Ovary (tissue), 7 donors: ENCODE measurements at regions not wholly inside any gene's neighbourhood (a gene's known extent, or its start where the extent isn't known, plus 50 kb on each side); places are given as distances from the start of the nearest gene placed in this dataset.

Experiments used
- DNase-seq, 5 donors: peaks; one replicate each; pipeline ENCODE4 v3.0.0-alpha.2; 2019 to 2020
- H3K27ac ChIP-seq, 2 donors: fragments of 200-600 bp; one replicate each; pipeline versions ENCODE4 v1.5.1 to v1.8.0; 2019 to 2022
- H3K27me3 ChIP-seq: fragments of 200-600 bp; one replicate; pipeline ENCODE4 v1.8.0; 2022
- H3K36me3 ChIP-seq: fragments of 200-600 bp; sonication (generic); one replicate; pipeline ENCODE4 v1.5.1; 2019
- H3K4me1 ChIP-seq: one replicate; pipeline ENCODE4 v1.8.1; 2013; ENCODE audit warnings: mild to moderate bottlenecking, moderate library complexity; ENCODE audit not compliant: insufficient read depth
- H3K4me3 ChIP-seq: fragments of 200-600 bp; sonication (generic); one replicate; pipeline ENCODE4 v1.5.1; 2017
- H3K9me3 ChIP-seq, 2 donors: fragments of 200-600 bp in 1 of 2; sonication (generic) in 1 of 2; one replicate each; pipeline versions ENCODE4 v1.5.1 to v1.8.1; 2013 to 2019; ENCODE audit warnings: mild to moderate bottlenecking in 1 of 2, moderate library complexity in 1 of 2
- EP300 ChIP-seq: sonication (generic); formaldehyde crosslinking; IDR thresholded peaks from one replicate; pipeline ENCODE4 v1.6.1; 2017; ENCODE audit warnings: antibody characterized with exemption
- POLR2A ChIP-seq: fragments of 450-650 bp; IDR thresholded peaks from one replicate; pipeline ENCODE4 v1.6.1; 2017; ENCODE audit warnings: antibody characterized with exemption, mild to moderate bottlenecking, moderate library complexity
- WGBS, 3 donors: extraction: QIAGEN DNeasy Blood & Tissue Kit in 1 of 3; methylation state at CpG; one replicate each; pipeline versions ENCODE4 v1.1.5 to v1.1.7; 2013 to 2017; 5-methylcytosine and 5-hydroxymethylcytosine counted together
- intact Hi-C, 4 donors: fragments of 100-400 bp; cut with DNase I; formaldehyde crosslinking; loops; one replicate each; pipeline versions ENCODE4 v1.11.0 to v1.15.1; 2022 to 2023
- TF ChIP-seq, protein P1 (sequence below), 3 donors: fragments of 450-650 bp in 2 of 3; fragments of 200-600 bp in 1 of 3; IDR thresholded peaks; one replicate each; pipeline versions ENCODE4 v1.5.1 to v1.8.0; 2016 to 2022; ENCODE audit warnings: antibody characterized with exemption in 3 of 3, mild to moderate bottlenecking in 1 of 3
- donor health status: DM: no; HTN: no; CAD: no; lungs with moderate emphysema.
- donor health status: DM: no; HTN: no; CAD: no.
- donor health status: Bipolar disorder and iron deficiency.
- donor health status: DM: no; HTN: no; CAD: no.
- donor health status: DM: yes; HTN: yes; CAD: no.

DNA sequence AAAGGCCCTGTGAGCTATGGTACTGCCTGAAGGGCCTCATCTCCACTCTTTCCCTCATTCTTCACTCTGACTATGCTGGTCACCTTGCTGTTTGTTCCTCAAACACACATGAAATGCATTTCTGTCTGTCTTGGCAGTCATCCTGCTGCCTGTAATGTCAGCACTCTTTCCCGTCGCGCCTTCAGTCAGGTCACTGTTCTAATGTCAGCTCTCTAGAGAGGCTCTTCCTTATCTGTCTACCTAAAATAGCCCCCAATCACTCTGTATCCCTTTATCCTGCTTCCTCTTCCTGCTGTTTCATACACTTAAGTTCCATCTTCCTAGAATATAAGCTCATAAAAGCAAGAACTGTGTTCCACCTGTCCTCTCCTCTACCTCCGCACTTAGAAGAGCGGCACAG, 215.5 kb downstream of the ZNF33B start:
- H3K4me1 ChIP-seq, result no peaks in the 10 kb centered on the region
- H3K27ac ChIP-seq, result no peak overlapping the region
- H3K27me3 ChIP-seq, result no peaks in the 10 kb centered on the region
- no peak overlapping the region for H3K4me3 ChIP-seq
- no peaks in the 10 kb centered on the region for H3K9me3 ChIP-seq
- TF ChIP-seq EP300, result no peak
- TF ChIP-seq, protein P1, sequence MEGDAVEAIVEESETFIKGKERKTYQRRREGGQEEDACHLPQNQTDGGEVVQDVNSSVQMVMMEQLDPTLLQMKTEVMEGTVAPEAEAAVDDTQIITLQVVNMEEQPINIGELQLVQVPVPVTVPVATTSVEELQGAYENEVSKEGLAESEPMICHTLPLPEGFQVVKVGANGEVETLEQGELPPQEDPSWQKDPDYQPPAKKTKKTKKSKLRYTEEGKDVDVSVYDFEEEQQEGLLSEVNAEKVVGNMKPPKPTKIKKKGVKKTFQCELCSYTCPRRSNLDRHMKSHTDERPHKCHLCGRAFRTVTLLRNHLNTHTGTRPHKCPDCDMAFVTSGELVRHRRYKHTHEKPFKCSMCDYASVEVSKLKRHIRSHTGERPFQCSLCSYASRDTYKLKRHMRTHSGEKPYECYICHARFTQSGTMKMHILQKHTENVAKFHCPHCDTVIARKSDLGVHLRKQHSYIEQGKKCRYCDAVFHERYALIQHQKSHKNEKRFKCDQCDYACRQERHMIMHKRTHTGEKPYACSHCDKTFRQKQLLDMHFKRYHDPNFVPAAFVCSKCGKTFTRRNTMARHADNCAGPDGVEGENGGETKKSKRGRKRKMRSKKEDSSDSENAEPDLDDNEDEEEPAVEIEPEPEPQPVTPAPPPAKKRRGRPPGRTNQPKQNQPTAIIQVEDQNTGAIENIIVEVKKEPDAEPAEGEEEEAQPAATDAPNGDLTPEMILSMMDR (IDR thresholded peaks at IDR 0.05), result no peak
- no peak for TF ChIP-seq POLR2A
- WGBS, 3 donors, result 90 to 92% (median 92%) methylated on average over 5 of the region's 5 CpGs
- H3K36me3 ChIP-seq, result no peaks in the 10 kb centered on the region
- intact Hi-C loops, result no loop called here
- no peak for DNase-seq

DNA sequence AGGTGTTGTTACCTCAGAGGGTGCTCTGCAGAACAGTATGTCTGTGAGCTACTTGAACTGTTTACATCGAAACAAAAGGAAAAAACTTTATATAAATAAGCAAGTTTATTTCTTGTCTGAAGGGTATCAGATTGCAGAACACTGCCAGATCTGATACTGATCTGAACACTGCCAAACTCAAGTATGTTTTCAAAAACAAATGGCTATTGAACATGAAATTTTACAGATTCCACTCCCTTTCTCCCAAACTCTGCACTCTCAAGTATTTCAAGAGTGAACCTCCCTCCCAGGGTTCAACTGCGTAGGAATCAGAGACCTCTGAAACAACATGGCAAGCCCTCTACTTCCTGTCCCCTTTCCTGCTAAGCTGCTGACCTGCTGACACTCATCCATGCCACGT, 216.6 kb downstream of the ZNF33B start:
- no peak overlapping the region for H3K27ac ChIP-seq
- no peaks in the 10 kb centered on the region for H3K36me3 ChIP-seq
- H3K4me1 ChIP-seq, result no peaks in the 10 kb centered on the region
- H3K9me3 ChIP-seq, result no peaks in the 10 kb centered on the region
- no peak for DNase-seq
- TF ChIP-seq, protein P1 (IDR thresholded peaks at IDR 0.05), result no peak
- TF ChIP-seq EP300 (no peak), POLR2A (no peak)
- WGBS, 3 donors, result 51 to 66% (median 59%) methylated on average over 3 of the region's 3 CpGs
- H3K4me3 ChIP-seq, result no peak overlapping the region
- H3K27me3 ChIP-seq, result no peaks in the 10 kb centered on the region
- intact Hi-C loops, result no loop called here

DNA sequence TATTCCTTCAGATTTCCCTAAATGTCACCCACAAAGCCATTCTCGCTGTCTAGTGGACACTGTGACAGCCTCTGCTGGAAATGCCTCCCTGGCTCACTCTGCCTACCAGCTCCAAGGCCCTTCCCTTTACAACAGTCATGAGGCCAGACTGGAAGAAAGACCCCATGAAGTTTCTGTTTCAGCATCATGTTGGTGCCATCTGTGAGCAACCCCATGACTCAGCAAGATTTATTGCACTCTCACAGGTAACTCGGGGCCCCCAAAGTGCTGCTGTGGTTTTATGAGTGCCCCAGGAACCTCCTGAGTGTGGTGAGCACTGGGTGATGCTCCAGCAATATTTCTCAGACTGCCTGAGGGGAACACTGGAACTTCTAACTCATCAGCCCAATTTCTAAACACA, 218.6 kb downstream of the ZNF33B start:
- Histone ChIP-seq H3K9me3 (no peaks in the 10 kb centered on the region), H3K4me1 (no peaks in the 10 kb centered on the region), H3K4me3 (no peak overlapping the region), H3K27me3 (no peaks in the 10 kb centered on the region), H3K27ac (no peak overlapping the region), H3K36me3 (no peaks in the 10 kb centered on the region)
- TF ChIP-seq EP300, result no peak
- TF ChIP-seq POLR2A, result no peak
- TF ChIP-seq, protein P1 (IDR thresholded peaks at IDR 0.05), result no peak
- intact Hi-C loops, result no loop called here
- no peak for DNase-seq
- WGBS, 3 donors, result 35 to 42% (median 42%) methylated on average over 2 of the region's 2 CpGs

DNA sequence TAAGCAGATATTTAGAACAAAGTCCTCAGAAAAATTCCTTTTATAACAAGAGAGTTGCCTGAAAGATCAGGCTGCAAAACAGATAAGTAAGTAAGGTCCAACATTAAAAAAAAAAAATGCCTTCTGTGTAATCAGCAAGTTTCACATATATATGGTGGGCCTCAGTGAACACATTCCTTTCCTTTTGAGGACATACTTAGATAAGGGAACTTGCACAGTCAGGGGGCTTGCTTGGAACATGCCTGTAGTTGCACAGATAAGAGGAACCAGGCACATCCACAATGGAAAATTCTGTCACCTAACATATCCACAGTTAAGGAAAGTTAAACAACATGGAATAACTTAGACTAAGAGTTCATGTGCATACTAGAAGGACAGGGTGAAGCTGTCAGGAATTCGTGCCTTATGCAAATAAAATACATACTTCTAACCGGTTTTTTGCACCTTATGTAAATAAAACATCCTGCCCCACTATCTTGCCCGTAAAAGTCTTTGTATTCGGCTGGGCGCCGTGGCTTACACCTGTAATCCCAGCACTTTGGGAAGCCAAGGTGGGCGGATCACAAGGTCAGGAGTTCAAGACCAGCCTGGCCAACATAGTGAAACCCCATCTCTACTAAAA, 257.3 kb downstream of the ZNF33B start:
- Histone ChIP-seq H3K27ac (no peak overlapping the region), H3K4me3 (no peak overlapping the region), H3K4me1 (no peaks in the 10 kb centered on the region), H3K9me3 (no peaks in the 10 kb centered on the region), H3K36me3 (no peaks in the 10 kb centered on the region), H3K27me3 (no peaks in the 10 kb centered on the region)
- intact Hi-C loops, result no loop called here
- WGBS, 3 donors, result 84 to 91% (median 86%) methylated on average over 7 of the region's 7 CpGs
- TF ChIP-seq EP300 (no peak), POLR2A (no peak)
- TF ChIP-seq, protein P1 (IDR thresholded peaks at IDR 0.05), result no peak
- no peak for DNase-seq
